Osteoblast (primary cell): ENCODE measurements at regions not wholly inside any gene's neighbourhood (a gene's known extent, or its start where the extent isn't known, plus 50 kb on each side); places are given as distances from the start of the nearest gene placed in this dataset.

ENCODE experiments used
- DNase-seq: peaks from one replicate; pipeline ENCODE4 v3.0.0; 2011; ENCODE audit warnings: low spot score, mixed read lengths; ENCODE audit not compliant: insufficient read length; ENCODE audit errors: missing footprints
- H2AFZ ChIP-seq: 2 replicates; pipeline ENCODE4 v1.6.0; 2011; ENCODE audit warnings: mild to moderate bottlenecking, low read length
- H3K27ac ChIP-seq: 2 replicates; pipeline ENCODE4 v1.5.1; 2011; ENCODE audit warnings: mild to moderate bottlenecking, low read depth, low read length, moderate library complexity
- H3K27me3 ChIP-seq: 2 replicates; pipeline ENCODE4 v1.6.0; 2012; ENCODE audit warnings: mild to moderate bottlenecking, control low read depth, inconsistent platforms, low read length, moderate library complexity; ENCODE audit not compliant: insufficient read depth
- H3K36me3 ChIP-seq: 2 replicates; pipeline ENCODE4 v1.5.1; 2011; ENCODE audit warnings: mild to moderate bottlenecking, low read length, control low read depth, moderate library complexity; ENCODE audit not compliant: insufficient read depth
- H3K4me1 ChIP-seq: 2 replicates; pipeline ENCODE4 v1.5.1; 2011; ENCODE audit warnings: mild to moderate bottlenecking, low read length, control low read depth, moderate library complexity; ENCODE audit not compliant: insufficient read depth
- H3K4me2 ChIP-seq: 2 replicates; pipeline ENCODE4 v1.6.0; 2011; ENCODE audit warnings: mild to moderate bottlenecking, low read length; ENCODE audit not compliant: insufficient read depth
- H3K4me3 ChIP-seq: fragments of 200-600 bp; sonication (generic); 3 replicates; pipeline ENCODE4 v1.5.1; 2012; ENCODE audit warnings: mild to moderate bottlenecking, low read length, inconsistent platforms; ENCODE audit not compliant: insufficient read depth
- H3K79me2 ChIP-seq: 2 replicates; pipeline ENCODE4 v1.6.0; 2012; ENCODE audit warnings: mild to moderate bottlenecking, low read length, control low read depth, inconsistent platforms; ENCODE audit not compliant: insufficient read depth
- H3K9me3 ChIP-seq: 2 replicates; pipeline ENCODE4 v1.5.1; 2011; ENCODE audit warnings: low read depth, low read length, control low read depth
- H4K20me1 ChIP-seq: 2 replicates; pipeline ENCODE4 v1.6.0; 2012; ENCODE audit warnings: mild to moderate bottlenecking, low read length, control low read depth; ENCODE audit not compliant: insufficient read depth
- CTCF ChIP-seq: IDR thresholded peaks from 2 replicates; pipeline ENCODE4 v1.5.1; 2011; ENCODE audit warnings: mild to moderate bottlenecking, low read depth, low read length, moderate library complexity; ENCODE audit errors: extremely low read depth

GRCh38 chr4:140281828-140282552 lies 91.5 kb upstream of the SCOC start:
- Histone ChIP-seq H3K27me3 (peaks cover 43% of the 10 kb centered on the region), H3K4me1 (no peaks in the 10 kb centered on the region)
- peak; percentile 73 for DNase-seq

DNA sequence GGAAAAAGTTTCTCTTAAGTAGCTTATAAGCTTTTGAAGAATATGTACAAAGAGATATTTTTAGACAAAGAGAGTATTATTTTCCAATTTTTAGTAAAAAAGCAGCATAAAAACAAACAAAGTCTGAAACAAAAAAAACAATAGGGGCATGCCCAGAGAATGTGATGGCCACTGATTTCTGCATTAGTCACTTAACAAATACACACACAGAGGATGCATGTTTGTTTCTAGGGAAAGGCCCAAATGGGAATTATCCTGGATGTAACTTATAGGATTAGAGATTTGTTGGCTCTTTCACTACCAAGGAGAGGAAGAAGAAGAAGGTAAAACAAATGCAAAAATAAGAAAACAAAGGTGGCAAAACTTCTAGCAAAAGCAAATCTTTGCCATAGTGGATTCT lies 95.9 kb upstream of the SCOC start:
- no peaks in the 10 kb centered on the region for H3K4me1 ChIP-seq

More at GRCh38 chr4:140281828-140282552, 91.5 kb upstream of the SCOC start:
- H2AFZ ChIP-seq = no peak overlapping the region
- H3K4me3 ChIP-seq = no peak overlapping the region
- H3K36me3 ChIP-seq = no peaks in the 10 kb centered on the region
- H3K27ac ChIP-seq = no peak overlapping the region
- H3K79me2 ChIP-seq = no peaks in the 10 kb centered on the region
- H3K4me2 ChIP-seq = no peak overlapping the region
- no peaks in the 10 kb centered on the region for H3K9me3 ChIP-seq
- TF ChIP-seq CTCF = peak; percentile 31
- H4K20me1 ChIP-seq = no peaks in the 10 kb centered on the region

DNA sequence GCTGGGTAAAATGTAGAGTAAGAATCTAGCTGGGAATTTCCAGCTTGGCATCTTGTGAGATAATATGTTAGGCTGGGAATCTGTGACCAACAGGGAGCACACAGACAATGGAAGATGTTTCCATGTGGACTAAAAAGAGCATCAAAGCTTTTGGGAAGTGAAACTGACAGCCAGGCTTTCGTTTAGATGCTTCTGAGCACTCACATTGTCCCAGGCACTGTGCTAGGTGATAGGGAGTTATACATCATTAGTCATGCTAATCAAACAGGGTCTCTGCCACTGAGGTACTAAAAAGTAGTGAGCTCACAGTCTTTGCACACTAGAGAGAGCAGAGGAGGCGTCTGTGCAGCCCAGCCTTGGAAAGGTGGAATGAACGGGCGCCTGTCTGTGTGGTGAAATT lies 101.9 kb upstream of the SCOC start:
- no peak for TF ChIP-seq CTCF
- Histone ChIP-seq H3K79me2 (no peaks in the 10 kb centered on the region), H3K27me3 (peaks cover 49% of the 10 kb centered on the region), H3K36me3 (no peaks in the 10 kb centered on the region), H2AFZ (no peak overlapping the region), H4K20me1 (no peaks in the 10 kb centered on the region), H3K4me2 (no peak overlapping the region), H3K9me3 (no peaks in the 10 kb centered on the region), H3K27ac (no peak overlapping the region), H3K4me1 (no peaks in the 10 kb centered on the region), H3K4me3 (no peak overlapping the region)
- no peak for DNase-seq

More for the DNA sequence above, 95.9 kb upstream of the SCOC start:
- no peaks in the 10 kb centered on the region for H3K36me3 ChIP-seq
- no peak overlapping the region for H3K4me3 ChIP-seq
- no peak overlapping the region for H2AFZ ChIP-seq
- no peaks in the 10 kb centered on the region for H3K9me3 ChIP-seq
- TF ChIP-seq CTCF = no peak
- H4K20me1 ChIP-seq = no peaks in the 10 kb centered on the region
- no peak overlapping the region for H3K4me2 ChIP-seq
- no peak for DNase-seq
- no peaks in the 10 kb centered on the region for H3K79me2 ChIP-seq
- H3K27ac ChIP-seq = no peak overlapping the region
- H3K27me3 ChIP-seq = peaks cover 42% of the 10 kb centered on the region

DNA sequence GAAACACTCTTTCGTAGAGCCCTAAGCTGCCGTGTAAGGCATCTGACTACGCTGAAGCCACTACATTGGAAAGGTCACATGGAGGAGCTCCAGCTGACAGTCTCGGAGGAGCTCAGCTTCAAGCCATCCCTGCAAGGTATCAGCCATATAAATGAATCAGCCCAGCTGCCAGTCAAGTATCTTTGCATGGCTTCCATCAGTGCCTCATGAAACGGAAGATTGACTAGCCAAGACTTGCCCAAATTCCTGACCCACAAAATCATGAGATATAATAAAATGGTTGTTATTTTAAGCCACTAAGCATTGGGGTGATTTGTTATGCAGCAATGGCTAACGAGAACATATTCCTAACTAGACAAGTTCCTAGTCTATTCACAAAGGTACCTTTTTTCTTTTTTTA lies 104.1 kb upstream of the SCOC start:
- no peak for DNase-seq

More for the DNA sequence above, 104.1 kb upstream of the SCOC start:
- H3K79me2 ChIP-seq = no peaks in the 10 kb centered on the region
- no peaks in the 10 kb centered on the region for H3K4me1 ChIP-seq
- H3K4me3 ChIP-seq = no peak overlapping the region
- peaks cover 38% of the 10 kb centered on the region for H3K27me3 ChIP-seq
- no peaks in the 10 kb centered on the region for H4K20me1 ChIP-seq
- H3K4me2 ChIP-seq = no peak overlapping the region
- H3K36me3 ChIP-seq = no peaks in the 10 kb centered on the region
- no peak overlapping the region for H3K27ac ChIP-seq
- no peak for TF ChIP-seq CTCF
- no peaks in the 10 kb centered on the region for H3K9me3 ChIP-seq
- no peak overlapping the region for H2AFZ ChIP-seq
